Neural crest cell (in vitro differentiated cells): ENCODE measurements at regions not wholly inside any gene's neighbourhood (a gene's known extent, or its start where the extent isn't known, plus 50 kb on each side); places are given as distances from the start of the nearest gene placed in this dataset.

Experiments
- DNase-seq: peaks from one replicate; pipeline ENCODE4 v3.0.0; 2021; ENCODE audit warnings: low read depth, mixed read lengths, low spot score
- H3K27ac Mint-ChIP-seq: one replicate; pipeline ENCODE4 v1.8.0; 2021; ENCODE audit warnings: mild to moderate bottlenecking, mixed read lengths; ENCODE audit not compliant: unreplicated experiment
- H3K27me3 Mint-ChIP-seq: 2 replicates; pipeline ENCODE4 v1.8.0; 2021; ENCODE audit warnings: low read depth, mild to moderate bottlenecking, mixed read lengths
- H3K36me3 Mint-ChIP-seq: 2 replicates; pipeline ENCODE4 v1.8.0; 2021; ENCODE audit warnings: low read depth, mild to moderate bottlenecking, mixed read lengths
- H3K4me1 Mint-ChIP-seq: 2 replicates; pipeline ENCODE4 v1.8.0; 2021; ENCODE audit warnings: mixed read lengths
- H3K4me3 Mint-ChIP-seq: one replicate; pipeline ENCODE4 v1.8.0; 2021; ENCODE audit warnings: mild to moderate bottlenecking, mixed read lengths
- H3K9me3 Mint-ChIP-seq: 2 replicates; pipeline ENCODE4 v1.8.0; 2021; ENCODE audit warnings: mixed read lengths
- CTCF ChIP-seq: fragments of 200-600 bp; sonication (generic); conservative IDR thresholded peaks from 2 replicates; pipeline ENCODE4 v1.5.0; 2021; ENCODE audit warnings: antibody characterized with exemption, mild to moderate bottlenecking

GRCh38 chr3:79818015-79818414 is 50.2 kb upstream of the ROBO1 start:
- Mint-ChIP-seq H3K4me3 (no peak overlapping the region), H3K9me3 (peaks cover 16% of the 10 kb centered on the region), H3K27ac (no peak overlapping the region), H3K4me1 (no peaks in the 10 kb centered on the region), H3K36me3 (peaks cover 9% of the 10 kb centered on the region), H3K27me3 (no peaks in the 10 kb centered on the region)
- no peak for DNase-seq
- TF ChIP-seq CTCF = no peak
